Left hindlimb (tissue), 1 donor: ENCODE measurements at regions not wholly inside any gene's neighbourhood (a gene's known extent, or its start where the extent isn't known, plus 50 kb on each side); places are given as distances from the start of the nearest gene placed in this dataset.

ENCODE experiments used
- DNase-seq: peaks from one replicate; pipeline ENCODE4 v3.0.0-alpha.2; 2018

DNA sequence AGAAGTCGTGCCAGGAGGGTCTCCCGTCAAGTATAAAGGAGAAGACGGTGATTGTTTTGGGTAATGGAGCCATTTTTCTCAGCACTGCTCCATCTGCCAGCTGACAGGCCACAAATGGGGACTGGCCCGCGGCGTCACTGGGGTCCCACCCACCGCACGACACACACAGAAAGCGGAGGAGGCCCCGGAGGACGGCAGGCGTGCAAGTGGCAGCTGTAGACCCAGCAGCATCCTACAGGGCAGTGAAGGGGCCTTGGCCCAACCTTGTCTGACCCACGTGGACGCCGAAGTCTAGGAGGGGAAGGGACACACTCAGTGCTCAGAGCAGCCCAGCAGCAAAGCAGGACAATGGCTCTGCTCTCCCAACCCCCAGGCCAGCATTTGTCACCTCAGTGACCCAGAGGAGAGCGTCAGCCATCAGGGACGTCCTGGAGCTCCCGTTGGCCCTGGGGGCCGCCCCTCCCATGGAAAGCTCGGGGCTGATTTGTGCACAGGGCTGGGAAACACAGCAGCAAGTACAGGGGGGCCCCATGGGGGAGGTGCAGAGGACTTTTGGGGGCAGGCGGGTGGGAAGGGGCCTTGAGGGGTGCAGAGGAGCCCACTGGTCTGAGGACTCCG is 644.4 kb downstream of the BRD1 start:
- peak; percentile 8 for DNase-seq

DNA sequence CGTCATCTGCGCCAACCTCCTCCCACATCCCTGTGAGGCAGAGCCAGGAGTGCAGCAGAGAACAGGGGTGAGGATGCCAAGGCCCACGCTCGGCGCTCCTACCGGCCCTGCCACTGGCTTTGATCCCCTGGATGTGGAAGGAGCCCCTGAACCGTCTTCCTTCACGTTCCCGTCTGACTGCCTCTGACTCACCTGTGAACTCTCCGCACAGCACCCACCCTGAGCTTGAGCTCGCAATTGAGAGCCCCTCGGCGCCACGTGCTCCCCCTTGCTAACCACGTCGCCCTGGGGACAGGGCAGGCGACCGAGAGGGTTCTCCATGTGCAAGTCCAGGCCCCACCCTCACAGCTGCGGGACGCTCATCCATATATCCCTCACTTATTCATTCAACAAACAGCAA is 645.3 kb downstream of the BRD1 start:
- no peak for DNase-seq

DNA sequence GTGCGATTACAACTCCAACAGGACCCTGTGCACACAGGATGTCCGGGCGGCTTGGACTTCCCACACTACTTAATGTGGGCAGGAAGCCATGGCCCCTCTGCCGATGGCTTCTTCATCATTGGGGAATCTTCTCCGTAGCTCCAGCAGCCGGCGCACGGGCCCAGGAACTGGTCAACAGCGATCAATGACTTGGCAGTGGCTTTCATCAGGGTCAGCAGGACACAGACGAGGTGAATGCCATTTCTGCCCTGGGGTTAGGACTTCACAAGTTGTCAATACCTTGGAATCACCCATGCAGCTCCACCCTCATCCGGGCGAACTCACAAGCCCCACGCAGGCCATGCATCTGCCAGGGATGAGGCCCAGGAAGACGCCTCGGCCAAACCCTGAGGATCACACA is 645.7 kb downstream of the BRD1 start:
- DNase-seq: no peak

DNA sequence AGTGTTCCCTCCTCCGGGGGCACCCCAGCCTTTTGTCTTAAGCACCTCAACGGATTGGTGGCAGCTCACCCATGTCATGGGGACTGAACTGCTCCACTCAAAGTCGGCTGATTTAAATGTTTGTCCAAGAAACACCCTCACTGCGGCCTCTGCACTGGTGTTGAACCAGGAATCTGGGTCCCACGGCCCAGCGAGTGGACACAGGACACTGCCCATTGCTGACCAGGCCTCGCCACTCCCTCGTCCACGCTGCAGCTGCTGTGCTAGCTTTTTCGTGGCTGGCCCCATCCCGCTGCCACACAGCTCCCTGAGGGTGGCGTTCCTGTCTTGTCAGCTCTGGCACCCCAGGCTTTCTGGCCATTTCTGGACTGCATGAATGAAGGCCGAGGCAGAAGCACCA is 646.2 kb downstream of the BRD1 start:
- DNase-seq: no peak

DNA sequence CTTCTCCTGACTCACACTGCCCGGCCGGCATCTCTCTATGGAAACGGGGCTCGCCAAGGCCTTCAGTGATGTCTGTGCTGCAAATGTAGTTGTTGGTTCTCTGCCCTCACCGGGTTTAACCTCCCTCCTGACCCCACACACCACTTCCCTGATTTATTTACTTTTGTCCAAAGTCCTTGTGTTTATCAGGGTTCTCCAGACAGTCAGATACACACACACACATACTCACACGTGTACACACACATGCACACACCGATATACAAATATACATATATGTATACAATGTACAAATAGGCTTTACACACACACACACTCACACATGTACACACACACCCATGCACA is 647.0 kb downstream of the BRD1 start:
- no peak for DNase-seq

DNA sequence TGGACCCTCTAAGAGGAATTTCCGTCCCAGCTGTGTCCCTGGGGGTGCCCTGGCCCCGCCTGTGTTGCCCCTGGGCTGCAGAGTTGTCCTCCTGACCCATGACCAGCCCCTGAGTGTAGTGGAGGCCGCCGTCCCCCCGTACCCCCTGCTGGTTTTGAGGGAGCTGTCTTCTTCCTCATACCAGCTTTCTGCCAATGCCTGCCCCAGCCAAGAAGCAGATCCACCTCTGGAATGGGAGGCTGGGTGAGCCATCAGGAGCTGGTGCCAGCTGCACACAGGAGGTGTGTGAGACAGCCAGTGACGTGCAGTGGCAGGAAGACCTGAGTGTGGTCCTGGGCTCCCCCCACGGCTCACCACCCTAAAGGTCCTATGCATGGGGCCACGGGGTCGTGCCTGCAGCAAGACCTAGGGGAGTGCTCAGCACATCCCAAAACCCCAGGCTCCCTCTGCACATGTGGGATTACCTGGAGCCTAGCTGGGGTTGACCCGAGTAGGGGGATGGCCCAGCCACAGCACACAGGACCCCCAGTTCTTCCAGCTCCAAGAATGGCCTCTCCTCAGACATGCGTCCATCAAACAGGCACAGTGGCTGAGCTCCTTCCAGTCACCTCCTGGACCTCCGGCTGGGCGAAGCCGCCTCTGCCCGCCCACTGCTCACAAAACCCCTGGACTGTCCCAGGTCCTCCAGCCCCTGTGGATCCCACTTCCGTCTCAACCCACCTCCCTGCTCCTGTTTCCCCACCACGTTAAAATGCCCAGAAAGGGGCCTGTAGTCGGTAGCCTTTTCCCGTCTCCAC is 647.6 kb downstream of the BRD1 start:
- DNase-seq: no peak

DNA sequence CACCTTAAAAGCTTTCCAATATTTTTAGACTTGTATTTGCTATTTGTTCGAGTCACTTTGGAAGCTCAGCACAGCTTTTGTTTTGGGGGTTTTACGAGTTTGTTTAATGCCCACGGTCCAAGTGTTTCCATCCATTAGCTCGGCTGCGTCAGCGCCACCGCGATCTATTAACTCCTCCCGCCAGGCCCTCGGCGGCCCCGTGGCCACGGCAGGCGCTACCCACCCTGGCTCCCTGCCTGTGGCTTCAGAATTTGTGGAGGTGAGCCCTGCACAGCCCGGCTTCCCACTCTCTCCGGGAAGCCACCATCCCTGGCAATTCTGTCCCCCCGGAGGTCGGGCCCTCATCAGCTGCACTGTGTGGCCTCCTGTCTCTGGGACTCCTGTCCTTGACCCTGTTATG is 648.5 kb downstream of the BRD1 start:
- DNase-seq: peak; percentile 13

DNA sequence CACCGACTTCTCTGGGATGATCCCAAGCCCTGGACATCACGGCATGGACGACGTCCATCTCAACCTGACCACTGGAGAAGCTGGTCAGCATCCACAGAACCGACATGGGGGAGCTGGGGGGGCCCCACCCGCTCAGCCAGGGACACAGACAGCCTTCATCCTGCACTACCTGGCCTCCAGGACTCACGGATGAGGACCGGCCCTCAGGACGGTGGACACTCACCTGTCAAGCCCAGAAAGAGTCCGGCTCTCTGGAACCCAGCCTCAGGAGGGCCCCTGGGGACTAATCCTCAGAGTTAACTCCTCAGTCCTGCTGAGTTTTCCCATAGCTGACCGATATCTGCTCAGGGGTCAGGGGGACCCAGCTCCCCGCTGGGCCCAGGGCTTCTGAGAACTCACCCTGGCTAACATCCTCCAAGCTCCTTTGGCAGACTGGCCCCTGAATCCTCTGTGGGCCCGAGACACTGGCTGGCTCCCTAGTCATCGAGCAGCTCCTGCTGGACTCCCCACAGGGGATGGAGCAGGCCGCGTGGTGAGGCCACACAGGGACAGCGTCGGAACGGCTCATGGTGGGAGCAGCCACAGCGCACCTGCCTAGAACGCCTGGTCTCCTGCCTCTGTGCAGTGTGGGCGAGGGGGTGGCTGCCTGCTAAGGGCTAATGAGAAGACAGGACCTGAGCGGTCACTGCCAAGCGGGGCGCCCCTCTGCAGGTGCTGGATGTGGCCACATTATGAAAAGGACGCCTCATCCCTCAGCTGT is 649.2 kb downstream of the BRD1 start:
- DNase-seq: no peak

DNA sequence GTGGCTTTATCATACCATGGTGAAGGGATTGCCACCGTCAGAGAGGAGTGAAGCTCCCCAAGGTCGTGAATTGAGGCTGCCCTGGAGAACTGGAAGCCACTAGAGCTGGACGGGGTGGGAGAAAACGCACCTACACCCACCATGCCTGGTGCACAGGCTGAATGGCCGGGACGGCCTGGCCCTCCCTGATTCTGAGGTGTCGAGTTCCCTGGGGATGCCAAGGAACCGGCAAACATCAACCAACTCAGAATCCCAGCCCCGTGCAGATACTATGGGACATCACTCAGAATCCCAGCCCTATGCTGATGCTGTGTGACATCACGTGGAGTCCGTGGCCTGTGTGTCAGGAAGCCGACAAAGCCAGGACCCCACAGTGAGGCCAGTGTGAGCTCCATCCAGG is 650.0 kb downstream of the BRD1 start:
- DNase-seq: no peak

DNA sequence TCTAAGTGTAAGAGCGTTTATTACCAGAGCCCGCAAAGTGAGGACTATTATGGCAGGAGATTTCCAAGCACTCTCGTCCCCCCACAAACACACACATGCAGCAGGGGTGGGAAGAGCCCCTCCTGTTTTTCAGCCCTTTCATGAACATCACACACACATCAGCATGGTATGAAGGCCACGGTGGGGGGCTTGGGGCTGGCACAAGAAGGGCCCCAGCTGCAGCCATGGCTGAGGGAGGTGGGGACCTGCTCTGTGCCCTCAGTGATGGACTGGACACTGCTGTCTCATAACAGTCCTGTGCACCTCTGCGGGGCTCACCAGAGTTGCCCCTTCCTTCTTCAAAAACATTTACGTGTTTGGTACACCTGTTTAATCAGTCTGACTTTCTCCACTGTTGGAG is 650.7 kb downstream of the BRD1 start:
- no peak for DNase-seq

DNA sequence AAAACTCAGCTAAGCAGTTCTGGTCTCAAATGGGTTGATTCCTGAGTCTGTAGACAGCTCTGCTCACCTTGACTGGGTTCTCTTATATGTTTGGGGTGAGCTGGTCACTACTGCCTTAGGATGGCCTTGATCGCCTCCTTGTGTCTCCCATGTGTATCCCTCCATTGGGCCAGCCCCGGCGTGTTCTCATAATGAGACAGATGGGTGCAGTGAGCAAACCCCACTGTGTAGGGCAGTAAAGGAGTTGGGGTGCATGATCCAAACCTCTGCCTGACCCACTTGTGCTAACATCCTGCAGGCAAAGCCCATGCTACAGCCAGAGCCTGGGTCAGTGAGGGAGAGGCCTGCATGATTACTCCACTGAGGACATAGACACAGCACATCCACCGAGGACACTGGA is 657.6 kb downstream of the BRD1 start:
- DNase-seq: no peak

DNA sequence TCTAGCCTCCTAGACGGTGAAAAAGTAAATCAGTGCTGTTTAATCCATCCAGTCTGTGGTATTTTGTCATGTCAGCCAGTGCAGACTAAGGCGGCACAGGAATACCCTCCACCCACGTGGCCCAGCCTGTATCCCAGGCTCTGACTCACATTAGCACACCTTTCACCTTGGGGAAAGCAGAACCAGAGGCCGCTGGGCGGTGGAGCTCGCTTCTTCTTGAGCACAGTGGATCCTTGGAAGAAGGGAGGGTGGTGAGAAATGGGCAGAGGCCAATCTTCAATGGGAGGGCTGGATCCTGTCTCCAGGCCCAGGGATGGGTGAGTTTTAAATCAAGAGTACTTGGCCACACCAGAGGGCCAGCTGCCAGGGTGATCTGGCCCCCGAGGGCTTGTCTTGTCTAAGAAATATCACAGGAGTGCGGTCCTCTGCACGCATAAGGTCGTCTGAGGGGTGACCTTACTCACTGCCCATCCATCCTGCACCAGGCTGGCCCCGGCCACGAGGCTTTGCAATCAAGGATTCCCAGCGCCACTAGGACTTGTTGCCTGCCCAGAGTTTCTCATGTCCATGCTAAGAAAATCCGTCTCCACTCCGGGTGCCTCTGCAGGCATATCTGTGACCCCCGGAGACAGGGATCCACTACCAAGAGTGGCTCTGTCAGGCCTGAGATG is 658.5 kb downstream of the BRD1 start:
- DNase-seq: no peak

DNA sequence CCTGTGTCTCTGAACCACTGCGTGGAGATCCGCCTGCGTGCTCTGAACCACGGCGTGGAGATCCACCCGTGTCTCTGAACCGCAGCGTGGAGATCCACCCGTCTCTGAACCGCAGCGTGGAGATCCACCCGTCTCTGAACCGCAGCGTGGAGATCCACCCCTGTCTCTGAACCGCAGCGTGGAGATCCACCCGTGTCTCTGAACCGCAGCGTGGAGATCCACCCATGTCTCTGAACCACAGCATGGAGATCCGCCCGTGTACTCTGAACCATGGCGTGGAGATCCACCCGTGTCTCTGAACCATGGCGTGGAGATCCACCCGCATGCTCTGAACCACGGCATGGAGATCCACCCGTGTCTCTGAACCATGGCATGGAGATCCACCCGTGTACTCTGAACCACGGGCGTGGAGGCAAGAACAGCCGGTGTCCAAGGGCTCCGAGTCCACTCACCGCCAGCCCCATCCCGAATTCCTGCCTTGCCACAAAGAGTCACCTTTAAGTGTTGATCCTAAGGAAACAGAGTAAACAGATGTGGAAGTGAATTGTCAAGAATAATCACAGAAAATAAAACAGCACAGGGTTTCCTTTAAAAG is 659.4 kb downstream of the BRD1 start:
- no peak for DNase-seq

DNA sequence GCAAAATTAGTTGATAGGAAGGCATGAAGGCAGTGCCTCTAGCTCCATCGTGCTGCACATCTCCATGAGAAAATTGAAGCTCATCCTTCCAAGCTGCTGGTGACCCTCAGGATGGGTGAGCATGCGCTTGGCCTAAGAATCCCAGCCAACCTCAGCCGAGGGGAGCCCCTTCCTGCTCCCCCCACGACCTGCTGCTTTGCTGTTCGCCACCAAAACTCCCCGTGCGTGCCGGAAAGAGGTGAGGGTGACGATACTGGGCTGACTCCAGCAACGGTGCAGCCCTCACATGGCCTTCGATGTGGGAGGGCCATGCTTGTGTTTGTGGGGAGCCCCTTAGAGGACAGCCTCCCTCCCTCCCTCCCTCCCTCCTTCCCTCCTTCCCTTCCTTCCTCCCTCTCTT is 660.9 kb downstream of the BRD1 start:
- DNase-seq: no peak

DNA sequence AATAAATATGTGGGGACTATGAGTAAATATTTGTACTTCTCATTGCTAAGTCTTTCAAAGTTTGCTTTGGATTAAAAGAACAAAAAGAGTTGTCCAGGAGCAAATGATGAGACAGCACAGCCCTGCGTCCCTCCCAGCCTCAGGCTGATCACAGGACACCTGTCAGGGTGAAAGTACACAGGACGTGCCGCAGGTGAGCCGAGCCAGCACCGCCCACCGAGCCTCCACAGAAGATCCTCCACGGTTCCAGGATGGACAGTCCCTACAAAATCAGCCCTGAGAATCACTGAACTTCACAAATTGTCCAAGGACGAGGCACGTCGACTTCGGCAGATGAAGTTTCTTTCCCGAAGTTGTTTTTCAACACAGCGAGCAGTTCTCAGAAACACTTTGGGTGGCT is 661.5 kb downstream of the BRD1 start:
- DNase-seq: no peak

DNA sequence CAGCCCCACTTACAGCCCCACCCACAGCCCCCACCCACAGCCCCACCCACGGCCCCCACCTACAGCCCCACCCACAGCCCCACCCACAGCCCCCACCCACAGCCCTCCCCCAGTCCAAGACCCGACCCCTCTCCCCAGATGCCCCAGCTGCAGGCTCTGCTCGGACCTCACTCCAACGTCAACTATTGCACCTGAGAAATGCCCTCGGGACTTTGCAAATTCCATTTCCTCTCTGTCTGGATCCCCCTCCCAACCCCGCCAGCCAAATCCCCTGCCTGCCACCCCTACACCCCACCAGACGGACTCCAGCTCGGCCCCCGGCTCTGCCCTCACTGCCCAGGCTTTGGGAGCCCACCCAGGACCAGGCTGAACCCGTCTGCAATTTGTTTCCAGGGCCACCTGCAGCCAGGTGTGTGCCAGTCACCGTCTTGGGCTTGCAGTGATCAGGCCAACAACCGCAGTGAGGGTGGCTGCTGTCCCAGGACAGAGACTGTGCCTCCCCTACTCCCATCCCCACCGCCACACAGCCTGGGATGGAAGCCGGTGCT is 662.8 kb downstream of the BRD1 start:
- DNase-seq: no peak

DNA sequence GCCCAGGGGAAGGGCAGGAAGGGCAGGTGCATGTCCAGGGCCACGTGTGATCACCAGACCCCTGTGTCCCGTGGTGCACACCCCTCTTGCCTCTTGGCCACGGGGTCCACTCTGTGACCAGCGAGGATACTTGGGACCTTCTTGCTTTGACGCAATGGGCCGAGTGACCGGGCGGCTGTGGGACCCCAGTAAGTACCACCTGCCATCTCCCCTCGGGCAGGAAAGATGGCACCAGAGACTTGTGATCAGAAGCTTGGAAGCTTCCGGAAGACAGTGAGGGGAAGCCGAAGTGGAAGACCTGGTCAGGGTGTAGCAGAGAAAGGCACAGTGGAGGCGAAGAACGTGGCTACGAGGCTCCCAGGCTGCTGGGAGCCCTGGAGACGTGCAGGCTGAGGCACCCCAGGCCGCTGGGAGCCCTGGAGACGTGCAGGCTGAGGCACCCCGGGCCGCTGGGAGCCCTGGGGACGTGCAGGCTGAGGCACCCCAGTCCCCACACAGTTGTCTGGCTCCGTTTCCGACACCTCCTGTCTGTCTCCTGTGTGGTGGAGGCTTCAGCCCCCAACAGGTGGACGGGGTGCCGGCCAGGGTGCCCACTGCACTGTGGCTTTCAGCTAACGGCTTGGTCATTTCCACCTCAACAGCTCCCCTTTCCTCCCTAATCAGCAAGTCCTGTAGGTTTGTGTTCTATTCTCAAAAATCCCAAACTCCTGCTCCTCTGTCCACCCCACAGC is 663.5 kb downstream of the BRD1 start:
- DNase-seq: no peak

DNA sequence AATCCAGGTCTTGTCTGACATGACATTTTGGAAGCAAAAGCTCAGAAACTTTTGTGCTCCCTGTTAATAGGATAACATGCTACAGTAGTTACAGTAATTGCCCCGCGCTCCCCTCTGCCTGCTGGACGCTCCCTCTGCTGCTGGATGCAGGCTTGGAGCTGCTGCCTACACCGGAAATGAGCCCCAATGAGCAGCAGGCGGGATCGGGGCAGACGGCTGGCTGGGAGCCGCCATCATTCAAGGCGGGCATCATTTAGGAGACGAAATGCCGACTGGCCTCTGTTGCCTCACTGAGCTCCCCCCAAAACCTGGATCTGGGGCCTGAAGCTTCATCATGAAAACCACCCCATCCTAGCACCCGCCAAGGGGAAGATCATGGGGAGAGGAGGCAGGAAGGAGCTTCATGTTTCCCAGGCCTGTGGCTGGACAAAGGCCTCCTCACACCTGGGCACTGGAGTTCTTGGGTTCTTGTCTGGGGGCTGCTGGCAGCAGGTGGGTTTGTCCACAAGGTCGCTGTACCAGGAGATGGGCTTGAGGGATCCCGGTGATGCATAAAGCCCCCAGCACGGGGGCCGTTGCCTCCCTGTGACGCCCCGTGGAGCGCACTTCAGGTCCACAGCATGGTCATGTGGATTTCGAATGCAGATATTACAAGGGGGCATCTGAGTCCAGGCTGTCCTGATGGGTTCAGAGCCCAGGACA is 664.3 kb downstream of the BRD1 start:
- no peak for DNase-seq

DNA sequence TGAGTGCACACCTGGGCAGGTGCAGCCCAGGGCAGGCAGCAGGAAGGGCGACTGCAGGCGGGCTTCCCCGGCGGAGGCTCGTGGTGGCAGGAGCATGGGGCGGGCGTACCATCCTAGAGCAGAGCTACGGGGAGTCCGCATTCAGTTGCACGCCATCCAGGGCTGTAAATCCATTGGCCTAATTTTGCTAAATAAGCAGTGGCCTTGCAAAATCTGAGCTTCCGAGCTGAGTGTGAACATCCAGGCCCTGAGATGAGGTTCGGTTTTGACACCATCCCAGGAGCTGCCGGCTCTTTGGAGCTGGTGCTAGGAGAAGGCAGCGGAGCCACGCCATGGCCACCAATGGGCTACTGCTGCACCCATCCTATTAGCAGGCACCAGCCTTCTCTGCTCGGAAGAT is 664.8 kb downstream of the BRD1 start:
- DNase-seq: no peak

DNA sequence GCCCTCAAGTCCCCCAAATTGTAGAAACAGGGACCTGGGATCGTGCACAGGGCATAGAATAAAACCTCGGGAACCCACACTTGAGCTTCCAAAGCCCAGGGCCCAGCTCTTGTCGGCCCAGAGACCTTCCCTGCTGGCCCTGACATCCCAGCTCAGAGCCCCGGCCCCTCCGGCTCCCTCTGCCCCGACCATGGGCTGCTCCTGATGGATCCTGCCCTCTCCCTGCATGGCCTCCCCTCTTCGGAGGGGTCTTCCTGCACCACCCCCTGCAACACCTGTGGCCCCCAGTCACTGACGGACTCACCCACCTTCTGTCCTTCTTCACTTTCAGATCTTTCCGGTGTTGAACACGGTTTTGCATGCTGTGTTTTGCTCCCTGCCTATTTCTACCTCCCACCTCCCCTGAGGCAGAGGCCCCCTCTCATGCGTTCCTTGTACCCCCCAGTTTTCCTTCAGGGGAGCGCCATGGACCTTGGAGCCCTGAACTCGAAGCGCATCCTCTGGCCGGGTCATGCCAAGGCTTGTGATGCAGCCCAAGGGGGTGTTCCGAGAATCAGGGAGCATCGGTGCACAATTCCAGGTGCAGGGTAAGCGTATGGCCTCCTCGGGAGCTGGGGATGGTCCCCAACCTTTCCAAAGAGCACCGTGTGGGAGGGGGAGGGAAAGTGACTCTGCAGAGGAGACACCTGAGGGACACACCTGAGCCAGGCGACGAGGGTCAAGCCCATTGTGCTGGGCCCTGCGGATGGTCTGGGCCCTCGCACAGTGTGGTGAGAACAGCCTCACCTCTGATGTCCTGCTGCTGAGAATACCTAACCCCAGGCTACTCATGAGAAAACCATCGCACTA is 666.4 kb downstream of the BRD1 start:
- no peak for DNase-seq
